BLaER1 (cell line): ENCODE measurements at regions not wholly inside any gene's neighbourhood (a gene's known extent, or its start where the extent isn't known, plus 50 kb on each side); places are given as distances from the start of the nearest gene placed in this dataset.

Source experiments
- H3K27ac ChIP-seq: shearing (Covaris generic); formaldehyde crosslinking; 2 replicates; pipeline ENCODE4 v1.8.1; 2022
- H3K27me3 ChIP-seq: shearing (Covaris generic); formaldehyde crosslinking; 2 replicates; pipeline ENCODE4 v1.8.1; 2022
- H3K36me3 ChIP-seq: shearing (Covaris generic); formaldehyde crosslinking; 2 replicates; pipeline ENCODE4 v1.8.1; 2022
- H3K4me1 ChIP-seq: shearing (Covaris generic); formaldehyde crosslinking; 2 replicates; pipeline ENCODE4 v1.8.1; 2022
- H3K4me2 ChIP-seq: shearing (Covaris generic); formaldehyde crosslinking; 2 replicates; pipeline ENCODE4 v1.8.1; 2022
- H3K4me3 ChIP-seq: shearing (Covaris generic); formaldehyde crosslinking; 2 replicates; pipeline ENCODE4 v1.8.1; 2022
- H3K9ac ChIP-seq: shearing (Covaris generic); formaldehyde crosslinking; 2 replicates; pipeline ENCODE4 v1.8.1; 2022
- H3K9me3 ChIP-seq: shearing (Covaris generic); formaldehyde crosslinking; 2 replicates; pipeline ENCODE4 v1.8.1; 2022
- H4K20me1 ChIP-seq: shearing (Covaris generic); formaldehyde crosslinking; 2 replicates; pipeline ENCODE4 v1.8.1; 2022
- Cebpa-rat ChIP-seq: shearing (Covaris generic); IDR thresholded peaks from 2 replicates; pipeline ENCODE4 v1.8.1; 2022

DNA sequence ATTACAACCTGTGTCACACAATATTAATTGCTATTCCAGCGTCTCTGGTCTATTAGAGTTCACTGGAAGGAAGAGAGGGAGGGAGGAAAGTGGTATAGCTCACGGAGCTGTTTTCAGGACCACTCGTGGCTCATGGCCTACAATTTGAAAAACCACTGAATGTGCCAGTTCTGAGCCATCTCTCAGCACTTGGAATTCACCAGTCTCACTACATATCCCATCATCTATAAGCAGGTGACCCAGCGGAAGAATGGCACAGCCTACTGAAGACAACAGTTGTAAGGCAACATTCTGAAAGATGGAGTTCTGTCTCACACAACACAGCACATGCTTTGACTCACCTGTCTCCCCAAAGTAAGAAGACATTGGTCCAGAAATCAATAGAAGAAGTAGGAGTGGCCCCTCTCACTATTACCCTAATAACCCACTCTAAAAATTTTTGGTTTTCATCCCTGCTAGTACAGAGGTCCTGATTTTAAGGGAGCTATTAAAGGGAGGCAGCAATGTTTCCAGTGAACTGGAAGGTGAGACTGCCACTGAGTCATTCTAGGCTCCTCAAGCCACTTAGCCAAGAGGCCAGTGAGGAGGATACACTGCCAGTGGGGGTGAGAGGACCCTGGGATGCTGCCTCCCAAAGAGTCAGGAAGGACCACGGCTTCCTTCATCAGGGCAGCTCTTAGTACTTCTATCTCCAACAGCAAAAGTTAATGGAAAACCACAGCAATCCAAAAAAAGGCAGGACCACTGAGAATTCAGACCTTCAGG is 50.0 kb upstream of the DOCK9 start:
- Histone ChIP-seq H4K20me1 (no peaks in the 10 kb centered on the region), H3K36me3 (no peaks in the 10 kb centered on the region), H3K4me3 (no peak overlapping the region), H3K27me3 (no peaks in the 10 kb centered on the region), H3K27ac (no peak overlapping the region), H3K9me3 (peaks cover 6% of the 10 kb centered on the region; the same call in 1 of the 2 replicates), H3K4me1 (no peaks in the 10 kb centered on the region), H3K4me2 (no peak overlapping the region), H3K9ac (no peak overlapping the region)
- TF ChIP-seq Cebpa-rat: no peak

- no peak overlapping the region for H3K9ac ChIP-seq
- no peak overlapping the region for H3K4me2 ChIP-seq
- H4K20me1 ChIP-seq: no peaks in the 10 kb centered on the region
- H3K27ac ChIP-seq: no peak overlapping the region
- H3K36me3 ChIP-seq: no peaks in the 10 kb centered on the region
- no peak for TF ChIP-seq Cebpa-rat
- peaks cover 6% of the 10 kb centered on the region; the same call in 1 of the 2 replicates for H3K9me3 ChIP-seq
- peaks cover 7% of the 10 kb centered on the region for H3K4me1 ChIP-seq
- H3K4me3 ChIP-seq: no peak overlapping the region
- H3K27me3 ChIP-seq: no peaks in the 10 kb centered on the region
Measured at GRCh38 chr13:99028890-99029289, 51.0 kb upstream of the DOCK9 start.

DNA sequence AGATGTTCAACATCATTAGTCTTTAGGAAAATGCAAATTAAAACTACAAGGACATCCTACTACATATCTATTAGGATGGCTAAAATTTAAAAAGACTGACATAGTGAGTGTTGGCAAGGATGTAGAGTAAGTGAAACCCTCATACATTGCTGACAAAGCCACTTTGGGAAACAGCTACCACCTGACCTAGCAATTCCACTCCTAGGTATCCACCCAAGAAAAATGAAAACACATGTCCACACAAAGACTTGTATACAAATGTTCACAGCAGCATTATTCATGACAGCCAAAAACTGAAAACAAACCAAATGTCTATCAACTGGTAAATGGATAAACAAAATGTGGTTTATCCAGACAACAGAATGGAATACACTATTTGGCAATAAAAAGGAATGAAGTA is 51.7 kb upstream of the DOCK9 start:
- H3K4me2 ChIP-seq: no peak overlapping the region
- TF ChIP-seq Cebpa-rat: no peak

GRCh38 chr13:99030326-99030725 is 52.5 kb upstream of the DOCK9 start:
- Histone ChIP-seq H3K27ac (no peak overlapping the region), H4K20me1 (no peaks in the 10 kb centered on the region), H3K27me3 (no peaks in the 10 kb centered on the region), H3K36me3 (no peaks in the 10 kb centered on the region), H3K9me3 (peaks cover 6% of the 10 kb centered on the region; the same call in 1 of the 2 replicates), H3K9ac (no peak overlapping the region), H3K4me3 (no peak overlapping the region), H3K4me1 (peaks cover 7% of the 10 kb centered on the region), H3K4me2 (no peak overlapping the region)
- no peak for TF ChIP-seq Cebpa-rat

More for the DNA sequence above, 51.7 kb upstream of the DOCK9 start:
- Histone ChIP-seq H3K27ac (no peak overlapping the region), H3K9me3 (peaks cover 6% of the 10 kb centered on the region; the same call in 1 of the 2 replicates), H3K4me1 (peaks cover 7% of the 10 kb centered on the region), H3K4me3 (no peak overlapping the region), H3K36me3 (no peaks in the 10 kb centered on the region), H4K20me1 (no peaks in the 10 kb centered on the region), H3K27me3 (no peaks in the 10 kb centered on the region), H3K9ac (no peak overlapping the region)

GRCh38 chr13:99031832-99032231 is 54.0 kb upstream of the DOCK9 start:
- Histone ChIP-seq H3K27me3 (no peaks in the 10 kb centered on the region), H3K27ac (no peak overlapping the region), H3K4me1 (peaks cover 7% of the 10 kb centered on the region), H3K4me2 (no peak overlapping the region), H3K36me3 (no peaks in the 10 kb centered on the region), H3K9ac (no peak overlapping the region), H4K20me1 (no peaks in the 10 kb centered on the region), H3K9me3 (peaks cover 6% of the 10 kb centered on the region; the same call in 1 of the 2 replicates), H3K4me3 (no peak overlapping the region)
- TF ChIP-seq Cebpa-rat: no peak

- no peak overlapping the region for H3K4me2 ChIP-seq
- H3K4me3 ChIP-seq: no peak overlapping the region
- no peaks in the 10 kb centered on the region for H3K36me3 ChIP-seq
- H3K9ac ChIP-seq: no peak overlapping the region
- H3K9me3 ChIP-seq: peaks cover 4% of the 10 kb centered on the region; the same call in 1 of the 2 replicates
- no peak overlapping the region for H3K27ac ChIP-seq
- H4K20me1 ChIP-seq: no peaks in the 10 kb centered on the region
- TF ChIP-seq Cebpa-rat: no peak
- no peaks in the 10 kb centered on the region for H3K27me3 ChIP-seq
- H3K4me1 ChIP-seq: peaks cover 7% of the 10 kb centered on the region
Measured at GRCh38 chr13:99033814-99034213, 56.0 kb upstream of the DOCK9 start.

- no peak for TF ChIP-seq Cebpa-rat
- Histone ChIP-seq H3K4me1 (peaks cover 7% of the 10 kb centered on the region), H3K9me3 (no peaks in the 10 kb centered on the region), H3K4me3 (no peak overlapping the region), H3K27me3 (no peaks in the 10 kb centered on the region), H3K27ac (no peak overlapping the region), H3K9ac (no peak overlapping the region), H4K20me1 (no peaks in the 10 kb centered on the region), H3K36me3 (no peaks in the 10 kb centered on the region), H3K4me2 (no peak overlapping the region)
Measured at GRCh38 chr13:99034333-99035085, 56.6 kb upstream of the DOCK9 start.

DNA sequence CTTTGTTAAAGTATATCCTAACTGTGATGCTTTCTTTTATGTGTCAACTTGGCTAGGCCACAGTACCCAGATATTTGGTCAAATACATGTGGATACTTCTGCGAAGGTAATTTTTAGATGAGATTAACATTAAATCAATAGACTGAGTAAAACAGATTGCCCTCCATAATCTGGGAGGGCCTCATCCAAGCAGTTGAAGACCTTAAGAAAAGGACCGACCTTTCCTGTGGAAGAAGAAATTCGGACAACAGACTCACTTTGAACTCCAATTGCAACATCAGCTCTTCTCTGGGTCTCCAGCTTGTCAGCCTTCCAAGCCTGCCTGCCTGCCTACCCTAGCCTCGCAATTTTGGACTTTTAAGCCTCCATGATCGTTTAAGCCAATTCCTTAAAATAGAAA is 57.9 kb upstream of the DOCK9 start:
- Histone ChIP-seq H3K9me3 (no peaks in the 10 kb centered on the region), H3K4me3 (no peak overlapping the region), H3K4me2 (no peak overlapping the region), H3K36me3 (no peaks in the 10 kb centered on the region), H4K20me1 (peaks cover 11% of the 10 kb centered on the region; the same call in 1 of the 2 replicates), H3K27me3 (no peaks in the 10 kb centered on the region), H3K9ac (no peak overlapping the region), H3K27ac (no peak overlapping the region), H3K4me1 (peaks cover 7% of the 10 kb centered on the region)
- TF ChIP-seq Cebpa-rat: no peak

DNA sequence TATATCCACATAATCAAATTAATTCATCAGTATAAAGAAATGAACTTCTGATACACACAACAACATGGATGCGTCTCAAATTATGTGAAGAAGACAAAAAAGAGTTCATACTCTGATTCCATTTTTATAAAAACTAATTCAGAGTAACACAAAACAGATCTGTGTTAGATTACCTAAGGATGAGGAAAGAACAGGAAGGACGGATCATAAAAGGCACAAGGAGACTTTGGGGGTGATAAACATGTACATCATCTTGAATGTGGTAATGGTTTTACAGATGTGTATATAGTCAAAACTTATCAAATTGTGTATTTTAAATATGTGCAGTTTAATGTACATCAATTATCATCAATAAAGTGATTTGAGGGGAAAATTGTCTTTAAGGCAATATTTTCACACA is 59.9 kb upstream of the DOCK9 start:
- H4K20me1 ChIP-seq: peaks cover 30% of the 10 kb centered on the region
- H3K27me3 ChIP-seq: 0 out of 2 replicates have a peak, but pooled peaks cover under 1% of the 10 kb centered on the region
- H3K4me1 ChIP-seq: peaks cover 24% of the 10 kb centered on the region
- H3K9ac ChIP-seq: no peak overlapping the region
- H3K9me3 ChIP-seq: no peaks in the 10 kb centered on the region
- H3K4me2 ChIP-seq: no peak overlapping the region
- H3K4me3 ChIP-seq: no peak overlapping the region
- no peaks in the 10 kb centered on the region for H3K36me3 ChIP-seq
- no peak overlapping the region for H3K27ac ChIP-seq
- no peak for TF ChIP-seq Cebpa-rat

DNA sequence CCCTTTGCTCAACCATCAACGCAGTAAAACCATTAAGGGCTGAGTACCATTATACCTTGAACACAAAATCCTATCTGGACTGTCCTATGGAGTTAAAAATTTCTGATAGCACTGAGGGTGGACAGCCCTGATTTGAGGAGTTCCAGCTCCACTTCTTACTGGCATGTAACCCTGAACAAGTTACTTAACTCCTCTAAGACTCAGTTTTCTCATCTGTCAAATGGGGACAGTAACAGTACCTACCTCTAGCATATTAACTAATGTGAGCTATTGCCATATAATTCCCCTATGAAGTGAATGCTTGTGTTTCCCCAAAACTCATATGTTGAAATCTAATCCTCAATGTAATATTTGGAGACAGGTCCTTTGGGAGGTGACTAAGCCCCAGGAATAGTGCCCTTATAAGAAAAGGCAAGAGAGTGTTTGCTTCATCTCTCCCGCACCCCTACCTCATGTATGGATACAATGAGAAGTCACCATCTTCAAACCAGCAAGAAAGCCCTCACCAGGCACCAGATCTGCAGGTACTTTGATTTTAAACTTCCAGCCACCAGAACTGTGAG is 61.9 kb upstream of the DOCK9 start:
- Histone ChIP-seq H3K27ac (no peak overlapping the region), H4K20me1 (peaks cover 48% of the 10 kb centered on the region), H3K4me3 (no peak overlapping the region), H3K9ac (no peak overlapping the region), H3K27me3 (peaks cover 21% of the 10 kb centered on the region), H3K9me3 (no peaks in the 10 kb centered on the region), H3K36me3 (no peaks in the 10 kb centered on the region), H3K4me2 (no peak overlapping the region), H3K4me1 (peaks cover 34% of the 10 kb centered on the region)
- no peak for TF ChIP-seq Cebpa-rat
